H9 (cell line): ENCODE measurements at regions not wholly inside any gene's neighbourhood (a gene's known extent, or its start where the extent isn't known, plus 50 kb on each side); places are given as distances from the start of the nearest gene placed in this dataset.

ENCODE experiments used
- DNase-seq: peaks from one replicate; pipeline ENCODE4 v3.0.0-alpha.2; 2017
- H2AFZ ChIP-seq: one replicate; pipeline ENCODE4 v1.6.1; 2013; ENCODE audit warnings: mild to moderate bottlenecking, low read length, control low read depth, moderate library complexity
- H2AK5ac ChIP-seq: 2 replicates; pipeline ENCODE4 v1.6.1; 2013; ENCODE audit warnings: low read length, control low read depth, mixed read lengths; ENCODE audit not compliant: insufficient read length
- H2BK120ac ChIP-seq: one replicate; pipeline ENCODE4 v1.6.1; 2013; ENCODE audit warnings: low read depth, mild to moderate bottlenecking, low read length, control low read depth, inconsistent platforms; ENCODE audit not compliant: poor library complexity, severe bottlenecking
- H2BK12ac ChIP-seq: 2 replicates; pipeline ENCODE4 v1.6.1; 2013; ENCODE audit warnings: low read length, control low read depth, mixed read lengths, low read depth; ENCODE audit not compliant: insufficient read length
- H2BK15ac ChIP-seq: 2 replicates; pipeline ENCODE4 v1.6.1; 2013; ENCODE audit warnings: low read depth, low read length, control low read depth
- H2BK20ac ChIP-seq: one replicate; pipeline ENCODE4 v1.6.1; 2013; ENCODE audit warnings: low read depth, mild to moderate bottlenecking, low read length, control low read depth, inconsistent platforms; ENCODE audit not compliant: poor library complexity, severe bottlenecking
- H2BK5ac ChIP-seq: 2 replicates; pipeline ENCODE4 v1.6.1; 2013; ENCODE audit warnings: low read length, control low read depth, mixed read lengths; ENCODE audit not compliant: insufficient read length
- H3K14ac ChIP-seq: 2 replicates; pipeline ENCODE4 v1.6.1; 2013; ENCODE audit warnings: low read length, control low read depth; ENCODE audit not compliant: insufficient read depth
- H3K18ac ChIP-seq: 2 replicates; pipeline ENCODE4 v1.6.1; 2013; ENCODE audit warnings: low read depth, mild to moderate bottlenecking, mixed read lengths, low read length, control low read depth; ENCODE audit not compliant: insufficient read length
- H3K23ac ChIP-seq: 2 replicates; pipeline ENCODE4 v1.6.1; 2013; ENCODE audit warnings: low read length, control low read depth, mixed read lengths, low read depth; ENCODE audit not compliant: insufficient read length
- H3K23me2 ChIP-seq: 2 replicates; pipeline ENCODE4 v1.6.1; 2013; ENCODE audit warnings: low read depth, mild to moderate bottlenecking, mixed read lengths, low read length, control low read depth; ENCODE audit not compliant: insufficient read length, poor library complexity, severe bottlenecking
- H3K27ac ChIP-seq: 2 replicates; pipeline ENCODE4 v1.5.1; 2013; ENCODE audit warnings: low read length, control low read depth, mixed read lengths, low read depth; ENCODE audit not compliant: insufficient read length
- H3K27me3 ChIP-seq: 2 replicates; pipeline ENCODE4 v1.6.1; 2013; ENCODE audit warnings: low read length, control low read depth, inconsistent platforms; ENCODE audit not compliant: insufficient read depth
- H3K4ac ChIP-seq: 2 replicates; pipeline ENCODE4 v1.6.1; 2013; ENCODE audit warnings: low read depth, mild to moderate bottlenecking, control low read depth, inconsistent platforms, low read length, moderate library complexity
- H3K4me1 ChIP-seq: 2 replicates; pipeline ENCODE4 v1.6.1; 2013; ENCODE audit warnings: low read length, control low read depth, inconsistent platforms; ENCODE audit not compliant: insufficient read depth
- H3K4me2 ChIP-seq: 2 replicates; pipeline ENCODE4 v1.6.1; 2013; ENCODE audit warnings: low read length, control low read depth, mixed read lengths; ENCODE audit not compliant: insufficient read length, insufficient read depth
- H3K56ac ChIP-seq: 2 replicates; pipeline ENCODE4 v1.6.1; 2013; ENCODE audit warnings: low read depth, mild to moderate bottlenecking, mixed read lengths, low read length, control low read depth; ENCODE audit not compliant: insufficient read length
- H3K79me1 ChIP-seq: 2 replicates; pipeline ENCODE4 v1.6.1; 2013; ENCODE audit warnings: low read depth, mild to moderate bottlenecking, moderate library complexity, low read length, control low read depth, inconsistent platforms; ENCODE audit not compliant: insufficient read depth, poor library complexity, severe bottlenecking
- H3K79me2 ChIP-seq: 2 replicates; pipeline ENCODE4 v1.6.1; 2013; ENCODE audit warnings: low read length, control low read depth, inconsistent platforms; ENCODE audit not compliant: insufficient read depth
- H3K9ac ChIP-seq: 2 replicates; pipeline ENCODE4 v1.6.1; 2013; ENCODE audit warnings: low read length, control low read depth, mixed read lengths; ENCODE audit not compliant: insufficient read length; ENCODE audit errors: extremely low read depth
- H3K9me3 ChIP-seq: one replicate; pipeline ENCODE4 v1.6.1; 2013; ENCODE audit warnings: low read depth, low read length, inconsistent platforms; ENCODE audit not compliant: control insufficient read depth
- H3T11ph ChIP-seq: one replicate; pipeline ENCODE4 v1.6.1; 2013; ENCODE audit warnings: mild to moderate bottlenecking, low read length, control low read depth, inconsistent platforms
- H4K20me1 ChIP-seq: one replicate; pipeline ENCODE4 v1.6.1; 2013; ENCODE audit not compliant: control insufficient read depth, insufficient read length, insufficient read depth
- H4K5ac ChIP-seq: 2 replicates; pipeline ENCODE4 v1.6.1; 2013; ENCODE audit warnings: low read depth, mild to moderate bottlenecking, mixed read lengths, low read length, control low read depth; ENCODE audit not compliant: insufficient read length
- H4K8ac ChIP-seq: replicated peaks from 2 replicates; pipeline ENCODE4 v1.6.1; 2013; ENCODE audit warnings: low read length, control low read depth, mixed read lengths, low read depth; ENCODE audit not compliant: insufficient read length
- H4K91ac ChIP-seq: 2 replicates; pipeline ENCODE4 v1.6.1; 2013; ENCODE audit warnings: low read depth, mild to moderate bottlenecking, moderate library complexity, mixed read lengths, low read length, control low read depth; ENCODE audit not compliant: insufficient read length
- H3K27ac Mint-ChIP-seq, 3 experiments: 2 replicates in 2 of 3; 3 replicates in 1 of 3; pipeline ENCODE4 v1.8.0; 2020 to 2021; ENCODE audit warnings: mixed read lengths in 3 of 3, mild to moderate bottlenecking in 1 of 3, moderate library complexity in 1 of 3
- H3K27me3 Mint-ChIP-seq: 2 replicates; pipeline ENCODE4 v1.8.0; 2021; ENCODE audit warnings: low read depth, mild to moderate bottlenecking, moderate library complexity, mixed read lengths
- H3K36me3 Mint-ChIP-seq, 3 experiments: 2 replicates in 2 of 3; 3 replicates in 1 of 3; pipeline ENCODE4 v1.8.0; 2020 to 2021; ENCODE audit warnings: low read depth in 3 of 3, mixed read lengths in 3 of 3; ENCODE audit not compliant: insufficient read depth in 1 of 3
- H3K4me1 Mint-ChIP-seq, 2 experiments: 2 replicates each; pipeline ENCODE4 v1.8.0; 2020; ENCODE audit warnings: mixed read lengths in 2 of 2
- H3K4me3 Mint-ChIP-seq, 2 experiments: 2 replicates in 1 of 2; 3 replicates in 1 of 2; pipeline ENCODE4 v1.8.0; 2020 to 2021; ENCODE audit warnings: mild to moderate bottlenecking in 2 of 2, mixed read lengths in 2 of 2, moderate library complexity in 1 of 2
- H3K9me3 Mint-ChIP-seq, 2 experiments: 2 replicates in 1 of 2; 3 replicates in 1 of 2; pipeline ENCODE4 v1.8.0; 2020; ENCODE audit warnings: mild to moderate bottlenecking in 2 of 2, mixed read lengths in 2 of 2, moderate library complexity in 1 of 2
- CTCF ChIP-seq: fragments of 200-600 bp; sonication (generic); conservative IDR thresholded peaks from 3 replicates; pipeline ENCODE4 v1.8.0; 2021; ENCODE audit warnings: antibody characterized with exemption, mild to moderate bottlenecking
- WGBS: extraction: QIAGEN DNeasy Blood & Tissue Kit; methylation state at CpG from one replicate; pipeline ENCODE4 v1.1.7; 2013; ENCODE audit warnings: missing lambda C conversion rate, low lambda C conversion rate, mixed read lengths; ENCODE audit not compliant: insufficient read length; ENCODE audit errors: extremely low coverage; 5-methylcytosine and 5-hydroxymethylcytosine counted together

DNA sequence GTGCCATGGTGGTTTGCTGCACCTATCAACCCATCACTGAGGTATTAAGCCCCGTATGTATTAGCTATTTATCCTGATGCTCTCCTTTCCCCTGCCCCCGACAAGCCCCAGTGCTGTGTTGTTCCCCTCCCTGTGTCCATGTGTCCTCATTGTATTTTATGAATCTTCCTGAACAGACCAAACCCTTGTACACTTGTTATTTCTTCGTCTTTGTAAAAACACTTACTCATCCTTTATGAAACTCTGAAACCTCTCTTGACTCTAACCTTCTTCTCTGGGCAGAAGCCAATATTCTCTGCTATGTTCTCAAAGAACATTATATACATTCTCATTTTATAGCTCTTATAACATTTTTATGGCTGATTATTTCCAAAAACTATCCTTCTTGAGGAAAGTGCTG is 746.9 kb downstream of the EFNB2 start:
- Histone ChIP-seq H2BK15ac (no peak overlapping the region), H2BK5ac (no peak overlapping the region), H3K9ac (no peak overlapping the region), H4K8ac (no peak overlapping the region), H4K20me1 (no peaks in the 10 kb centered on the region), H3K23ac (no peak overlapping the region), H3K18ac (no peak overlapping the region), H3K4me1 (no peaks in the 10 kb centered on the region), H3K4ac (no peak overlapping the region), H3T11ph (no peak overlapping the region), H2BK120ac (no peak overlapping the region), H4K91ac (no peak overlapping the region), H3K9me3 (no peaks in the 10 kb centered on the region), H2AFZ (no peak overlapping the region), H3K4me2 (no peak overlapping the region), H2AK5ac (no peak overlapping the region), H3K79me1 (no peaks in the 10 kb centered on the region), H4K5ac (no peak overlapping the region), H2BK12ac (no peak overlapping the region), H3K23me2 (no peaks in the 10 kb centered on the region), H3K27me3 (no peaks in the 10 kb centered on the region), H3K56ac (no peak overlapping the region), H2BK20ac (no peak overlapping the region), H3K79me2 (no peaks in the 10 kb centered on the region), H3K14ac (no peak overlapping the region), H3K27ac (no peak overlapping the region)
- H3K4me3 Mint-ChIP-seq, result no peak overlapping the region
- TF ChIP-seq CTCF, result no peak
- no CpG with 5 or more reads among the region's 3 CpGs for WGBS
- no peak for DNase-seq
- H3K9me3 Mint-ChIP-seq, result peaks cover 2 to 3% of the 10 kb centered on the region in 2 experiments; a peak in 3 of 5 replicates
- H3K36me3 Mint-ChIP-seq, result peaks cover 0 to 7% (median 0%) of the 10 kb centered on the region in 3 experiments; a peak in 3 of 7 replicates
- peaks cover 0 to 3% of the 10 kb centered on the region in 2 experiments; a peak in 1 of 4 replicates for H3K4me1 Mint-ChIP-seq
- no peaks in the 10 kb centered on the region for H3K27me3 Mint-ChIP-seq
- no peak overlapping the region for H3K27ac Mint-ChIP-seq
